Epithelial cell of esophagus (primary cell): ENCODE measurements at regions not wholly inside any gene's neighbourhood (a gene's known extent, or its start where the extent isn't known, plus 50 kb on each side); places are given as distances from the start of the nearest gene placed in this dataset.
A peak's percentile ranks its signal among the peaks of the same experiment; 100 is the strongest.

Experiments
- DNase-seq: peaks from one replicate; pipeline ENCODE4 v3.0.0; 2010; ENCODE audit warnings: low read depth
- H3K4me3 ChIP-seq: 2 replicates; pipeline ENCODE4 v1.5.1; 2011; ENCODE audit warnings: mild to moderate bottlenecking, low read length, control low read depth
- CTCF ChIP-seq: IDR thresholded peaks from 2 replicates; pipeline ENCODE4 v1.5.1; 2011; ENCODE audit warnings: low read depth, mild to moderate bottlenecking, low read length, control low read depth, inconsistent platforms; ENCODE audit not compliant: insufficient read depth; ENCODE audit errors: missing control alignments

- no peak overlapping the region for H3K4me3 ChIP-seq
- no peak for DNase-seq
- TF ChIP-seq CTCF: no peak
Observed at GRCh38 chr2:44075541-44075940, 79.8 kb upstream of the LRPPRC start.

GRCh38 chr2:44077942-44078511 lies 82.2 kb upstream of the LRPPRC start:
- TF ChIP-seq CTCF: no peak
- no peak for DNase-seq
- H3K4me3 ChIP-seq: no peak overlapping the region

GRCh38 chr2:44079686-44080085 lies 83.9 kb upstream of the LRPPRC start:
- TF ChIP-seq CTCF: no peak
- H3K4me3 ChIP-seq: no peak overlapping the region
- DNase-seq: no peak

GRCh38 chr2:44083054-44083453 lies 85.6 kb upstream of the PPM1B start:
- no peak for DNase-seq
- no peak for TF ChIP-seq CTCF
- no peak overlapping the region for H3K4me3 ChIP-seq

- DNase-seq: no peak
- no peak for TF ChIP-seq CTCF
- H3K4me3 ChIP-seq: no peak overlapping the region
Observed at GRCh38 chr2:44084850-44085249, 83.8 kb upstream of the PPM1B start.

GRCh38 chr2:44086629-44087028 lies 82.0 kb upstream of the PPM1B start:
- TF ChIP-seq CTCF: no peak
- no peak overlapping the region for H3K4me3 ChIP-seq
- DNase-seq: no peak

- peak; percentile 86 for TF ChIP-seq CTCF
- H3K4me3 ChIP-seq: peak overlapping the region; percentile 34
- peak; percentile 71 for DNase-seq
Observed at GRCh38 chr2:44087036-44087713, 81.5 kb upstream of the PPM1B start.
